Hepatocyte (in vitro differentiated cells): ENCODE measurements at regions not wholly inside any gene's neighbourhood (a gene's known extent, or its start where the extent isn't known, plus 50 kb on each side); places are given as distances from the start of the nearest gene placed in this dataset.

Experiments used
- DNase-seq: peaks from one replicate; pipeline ENCODE4 v3.0.0-alpha.2; 2016; ENCODE audit warnings: low spot score
- H2AFZ ChIP-seq: fragments of 200-600 bp; sonication (generic); 2 replicates; pipeline ENCODE4 v1.6.0; 2016; ENCODE audit warnings: antibody characterized with exemption, mild to moderate bottlenecking
- H3K27ac ChIP-seq: fragments of 200-600 bp; sonication (generic); 2 replicates; pipeline ENCODE4 v1.5.1; 2016; ENCODE audit warnings: mild to moderate bottlenecking
- H3K27me3 ChIP-seq: fragments of 200-600 bp; sonication (generic); 2 replicates; pipeline ENCODE4 v1.6.1; 2016
- H3K36me3 ChIP-seq: fragments of 200-600 bp; sonication (generic); replicated peaks from 2 replicates; pipeline ENCODE4 v1.5.1; 2016; ENCODE audit warnings: low read depth; ENCODE audit not compliant: insufficient read depth
- H3K4me1 ChIP-seq: fragments of 200-600 bp; sonication (generic); 2 replicates; pipeline ENCODE4 v1.5.1; 2016; ENCODE audit warnings: mild to moderate bottlenecking, moderate library complexity; ENCODE audit not compliant: insufficient read depth
- H3K4me2 ChIP-seq: fragments of 200-600 bp; sonication (generic); 2 replicates; pipeline ENCODE4 v1.6.0; 2016
- H3K4me3 ChIP-seq: fragments of 200-600 bp; sonication (generic); 2 replicates; pipeline ENCODE4 v1.5.1; 2016; ENCODE audit warnings: mild to moderate bottlenecking
- H3K79me2 ChIP-seq: fragments of 200-600 bp; sonication (generic); 2 replicates; pipeline ENCODE4 v1.6.0; 2017; ENCODE audit warnings: mild to moderate bottlenecking
- H3K9me2 ChIP-seq: fragments of 200-600 bp; sonication (generic); replicated peaks from 2 replicates; pipeline ENCODE4 v1.6.0; 2017; ENCODE audit warnings: mild to moderate bottlenecking; ENCODE audit not compliant: insufficient read depth
- H3K9me3 ChIP-seq: fragments of 200-600 bp; sonication (generic); 2 replicates; pipeline ENCODE4 v1.5.1; 2016; ENCODE audit warnings: low read depth, mild to moderate bottlenecking
- H4K20me1 ChIP-seq: fragments of 200-600 bp; sonication (generic); 2 replicates; pipeline ENCODE4 v1.6.0; 2016; ENCODE audit warnings: mild to moderate bottlenecking; ENCODE audit not compliant: insufficient read depth, poor library complexity, severe bottlenecking
- EZH2 ChIP-seq: fragments of 200-600 bp; sonication (generic); IDR thresholded peaks from 2 replicates; pipeline ENCODE4 v1.6.1; 2016; ENCODE audit warnings: antibody characterized with exemption, mild to moderate bottlenecking, borderline replicate concordance
- EZH2phosphoT487 ChIP-seq: fragments of 200-600 bp; sonication (generic); IDR thresholded peaks from one replicate; pipeline ENCODE4 v1.6.1; 2018; ENCODE audit warnings: antibody characterized with exemption, mild to moderate bottlenecking, low read depth, moderate library complexity; ENCODE audit not compliant: unreplicated experiment, severe bottlenecking
- WGBS: methylation state at CpG from one replicate; pipeline ENCODE4 v1.1.6; 2016; ENCODE audit warnings: low lambda C conversion rate; ENCODE audit errors: missing lambda C conversion rate; 5-methylcytosine and 5-hydroxymethylcytosine counted together
- TF ChIP-seq, protein P1 (sequence below): fragments of 200-600 bp; sonication (generic); IDR thresholded peaks from 2 replicates; pipeline ENCODE4 v1.5.1; 2016; ENCODE audit warnings: antibody characterized with exemption, mild to moderate bottlenecking; ENCODE audit not compliant: poor library complexity

DNA sequence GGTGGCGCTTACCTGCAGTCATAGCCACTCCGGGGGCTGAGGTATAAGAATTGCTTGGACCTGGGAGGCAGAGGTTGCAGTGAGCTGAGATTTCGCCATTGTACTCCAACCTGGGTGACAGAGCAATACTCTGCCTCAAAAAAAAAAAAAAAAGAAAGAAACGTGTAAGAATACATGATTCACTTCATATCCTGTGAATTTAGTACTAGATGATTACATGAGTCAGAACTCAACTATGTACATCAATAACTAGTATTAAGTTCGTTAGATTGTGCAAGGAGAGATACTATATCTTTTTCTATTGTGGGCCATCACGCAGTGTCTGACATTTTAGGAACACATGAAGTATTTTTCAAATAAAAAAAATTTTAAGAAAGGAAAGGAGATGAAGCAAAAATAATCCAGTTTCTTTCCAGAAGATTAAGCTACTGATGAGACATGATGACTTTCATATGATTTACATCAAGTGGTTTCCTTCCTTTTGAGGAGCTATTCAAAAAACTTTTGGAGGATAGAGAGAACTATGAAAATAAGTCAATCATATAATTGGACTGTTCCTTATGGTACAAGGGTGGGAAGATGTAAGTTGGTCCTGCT lies 64.7 kb upstream of the EXOC1L start:
- Histone ChIP-seq H4K20me1 (no peaks in the 10 kb centered on the region), H3K4me2 (no peak overlapping the region), H3K4me3 (no peak overlapping the region), H3K9me3 (no peaks in the 10 kb centered on the region), H3K79me2 (no peaks in the 10 kb centered on the region), H3K4me1 (no peaks in the 10 kb centered on the region), H3K36me3 (no peaks in the 10 kb centered on the region), H2AFZ (no peak overlapping the region), H3K9me2 (no peaks in the 10 kb centered on the region), H3K27me3 (no peaks in the 10 kb centered on the region), H3K27ac (no peak overlapping the region)
- TF ChIP-seq, protein P1, sequence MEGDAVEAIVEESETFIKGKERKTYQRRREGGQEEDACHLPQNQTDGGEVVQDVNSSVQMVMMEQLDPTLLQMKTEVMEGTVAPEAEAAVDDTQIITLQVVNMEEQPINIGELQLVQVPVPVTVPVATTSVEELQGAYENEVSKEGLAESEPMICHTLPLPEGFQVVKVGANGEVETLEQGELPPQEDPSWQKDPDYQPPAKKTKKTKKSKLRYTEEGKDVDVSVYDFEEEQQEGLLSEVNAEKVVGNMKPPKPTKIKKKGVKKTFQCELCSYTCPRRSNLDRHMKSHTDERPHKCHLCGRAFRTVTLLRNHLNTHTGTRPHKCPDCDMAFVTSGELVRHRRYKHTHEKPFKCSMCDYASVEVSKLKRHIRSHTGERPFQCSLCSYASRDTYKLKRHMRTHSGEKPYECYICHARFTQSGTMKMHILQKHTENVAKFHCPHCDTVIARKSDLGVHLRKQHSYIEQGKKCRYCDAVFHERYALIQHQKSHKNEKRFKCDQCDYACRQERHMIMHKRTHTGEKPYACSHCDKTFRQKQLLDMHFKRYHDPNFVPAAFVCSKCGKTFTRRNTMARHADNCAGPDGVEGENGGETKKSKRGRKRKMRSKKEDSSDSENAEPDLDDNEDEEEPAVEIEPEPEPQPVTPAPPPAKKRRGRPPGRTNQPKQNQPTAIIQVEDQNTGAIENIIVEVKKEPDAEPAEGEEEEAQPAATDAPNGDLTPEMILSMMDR: no peak
- TF ChIP-seq EZH2phosphoT487 (no peak), EZH2 (no peak)
- no peak for DNase-seq
- 86% methylated on average over 6 of the region's 6 CpGs for WGBS

DNA sequence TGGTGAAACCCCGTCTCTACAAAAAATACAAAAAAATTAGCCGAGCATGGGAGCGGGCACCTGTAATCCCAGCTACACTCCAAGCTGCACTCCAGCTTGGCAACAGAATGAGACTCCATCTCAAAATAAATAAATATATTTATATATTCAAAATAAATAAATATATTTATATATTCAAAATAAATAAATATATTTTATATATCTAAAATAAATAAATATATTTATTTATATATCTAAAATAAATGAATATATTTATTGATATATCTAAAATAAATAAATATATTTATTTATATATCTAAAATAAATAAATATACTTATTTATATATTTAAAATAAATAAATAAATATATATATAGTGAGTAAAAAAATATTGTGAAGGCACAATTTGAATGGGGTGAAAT lies 63.4 kb upstream of the EXOC1L start:
- H3K4me3 ChIP-seq: no peak overlapping the region
- WGBS: 99% methylated on average over 3 of the region's 3 CpGs
- no peaks in the 10 kb centered on the region for H3K79me2 ChIP-seq
- H3K36me3 ChIP-seq: no peaks in the 10 kb centered on the region
- H3K9me3 ChIP-seq: no peaks in the 10 kb centered on the region
- H3K9me2 ChIP-seq: no peaks in the 10 kb centered on the region
- H3K27ac ChIP-seq: no peak overlapping the region
- TF ChIP-seq, protein P1: no peak
- TF ChIP-seq EZH2 (no peak), EZH2phosphoT487 (no peak)
- no peak for DNase-seq
- H3K4me1 ChIP-seq: no peaks in the 10 kb centered on the region
- H4K20me1 ChIP-seq: no peaks in the 10 kb centered on the region
- H3K27me3 ChIP-seq: no peaks in the 10 kb centered on the region
- no peak overlapping the region for H3K4me2 ChIP-seq
- no peak overlapping the region for H2AFZ ChIP-seq

DNA sequence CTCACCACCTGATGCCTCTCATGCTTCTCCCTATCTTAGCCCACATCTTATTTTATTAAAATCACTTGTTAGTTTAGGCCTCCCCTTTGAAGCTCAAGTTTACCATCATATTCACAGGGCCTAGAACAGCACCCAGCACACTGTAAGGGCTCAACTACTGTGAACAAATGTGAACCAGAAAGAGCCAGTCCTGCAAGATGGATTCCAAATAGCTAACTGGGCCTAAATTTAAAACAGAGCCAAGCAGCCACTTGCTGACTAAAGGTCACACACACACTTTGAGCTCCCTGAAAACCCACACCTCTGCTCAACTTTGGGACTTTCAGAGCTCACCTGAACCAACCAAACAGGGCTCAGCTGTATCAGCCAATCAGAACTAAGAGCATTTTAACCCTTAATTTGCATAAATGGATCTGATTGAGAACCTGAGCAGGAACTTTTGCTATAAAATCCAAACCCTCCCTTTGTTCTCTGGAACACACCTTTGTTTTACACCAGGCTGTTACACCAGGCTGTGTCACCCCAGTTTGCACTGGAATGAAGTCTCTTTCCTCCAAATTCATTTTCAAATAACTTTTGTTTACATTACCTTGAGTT lies 62.1 kb upstream of the EXOC1L start:
- H3K79me2 ChIP-seq: no peaks in the 10 kb centered on the region
- H3K9me3 ChIP-seq: no peaks in the 10 kb centered on the region
- H3K9me2 ChIP-seq: no peaks in the 10 kb centered on the region
- no peaks in the 10 kb centered on the region for H3K27me3 ChIP-seq
- DNase-seq: no peak
- H3K4me1 ChIP-seq: no peaks in the 10 kb centered on the region
- H4K20me1 ChIP-seq: no peaks in the 10 kb centered on the region
- H3K36me3 ChIP-seq: no peaks in the 10 kb centered on the region
- H3K4me2 ChIP-seq: no peak overlapping the region
- H2AFZ ChIP-seq: peak overlapping the region; percentile 25
- no peak for TF ChIP-seq EZH2
- no peak for TF ChIP-seq EZH2phosphoT487
- TF ChIP-seq, protein P1: no peak
- H3K27ac ChIP-seq: no peak overlapping the region
- no peak overlapping the region for H3K4me3 ChIP-seq
